Activated T-cell treated with anti-CD3 and anti-CD28 coated beads, Interleukin-2, amount 50 U/mL, for 4 hours (primary cell): ENCODE measurements at regions not wholly inside any gene's neighbourhood (a gene's known extent, or its start where the extent isn't known, plus 50 kb on each side); places are given as distances from the start of the nearest gene placed in this dataset.

Experiments
- ATAC-seq, 2 donors: fragments of 200-7000 bp; cut with Tn5 transposase; one replicate each; pipeline ENCODE4 v1.10.0; 2021
- DNase-seq: peaks from one replicate; pipeline ENCODE4 v3.0.0-alpha.2; 2020
- H3K27me3 Mint-ChIP-seq: one replicate; pipeline ENCODE4 v1.8.0; 2021; ENCODE audit warnings: low read depth, mixed read lengths
- H3K36me3 Mint-ChIP-seq: one replicate; pipeline ENCODE4 v1.8.0; 2022; ENCODE audit warnings: mixed read lengths; ENCODE audit not compliant: insufficient read depth
- H3K4me1 Mint-ChIP-seq: one replicate; pipeline ENCODE4 v1.8.0; 2021; ENCODE audit warnings: low read depth, mixed read lengths
- H3K4me3 Mint-ChIP-seq: one replicate; pipeline ENCODE4 v1.8.0; 2021; ENCODE audit warnings: mild to moderate bottlenecking, moderate library complexity, mixed read lengths
- H3K9me3 Mint-ChIP-seq: one replicate; pipeline ENCODE4 v1.8.0; 2021; ENCODE audit warnings: mixed read lengths

DNA sequence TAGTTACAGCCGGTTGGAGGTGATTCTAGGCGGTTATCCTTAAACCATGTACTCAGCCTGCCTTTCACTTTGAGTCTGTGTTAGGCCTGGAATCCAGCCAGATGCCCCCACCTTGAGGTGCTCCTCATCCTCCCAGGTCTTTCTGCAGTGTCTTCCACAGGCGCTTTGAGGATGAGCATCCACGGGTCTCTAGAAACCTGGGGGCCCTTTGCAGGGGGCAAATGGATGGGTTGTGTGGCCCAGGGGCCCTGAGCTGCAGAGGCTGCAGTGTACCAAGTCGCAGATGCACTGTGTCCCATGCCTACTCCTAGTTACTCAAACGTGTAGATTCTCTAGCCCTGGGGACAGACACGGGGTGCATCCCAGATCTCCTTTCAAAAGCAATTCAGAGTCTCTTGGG lies 242.1 kb upstream of the IRX1 start:
- ATAC-seq (no peak), DNase-seq (no peak)
- Mint-ChIP-seq H3K36me3 (no peaks in the 10 kb centered on the region), H3K27me3 (no peaks in the 10 kb centered on the region), H3K4me3 (no peak overlapping the region), H3K4me1 (no peaks in the 10 kb centered on the region), H3K9me3 (peaks cover 9% of the 10 kb centered on the region)

DNA sequence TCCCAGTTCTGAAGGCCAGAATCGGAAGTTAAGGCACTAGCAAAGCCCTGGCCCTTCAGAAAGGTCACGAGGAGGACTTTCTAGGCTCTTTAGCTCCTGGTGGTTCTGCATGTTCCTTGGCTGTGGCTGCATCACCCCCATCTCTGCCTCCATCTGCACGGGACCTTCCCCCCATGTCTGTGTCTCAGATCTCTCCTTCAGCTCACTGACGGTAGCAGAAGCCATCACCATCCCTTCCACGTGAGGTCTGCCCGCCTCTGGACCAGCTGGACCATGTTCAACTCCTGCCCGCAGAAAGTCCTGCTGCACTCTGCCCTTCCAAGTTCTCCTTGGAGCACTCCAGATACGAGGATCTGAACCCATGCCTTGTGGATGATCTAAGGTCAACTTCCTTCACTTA lies 242.9 kb upstream of the IRX1 start:
- H3K4me3 Mint-ChIP-seq = no peak overlapping the region
- DNase-seq (no peak), ATAC-seq (no peak)
- no peaks in the 10 kb centered on the region for H3K4me1 Mint-ChIP-seq
- H3K9me3 Mint-ChIP-seq = peaks cover 9% of the 10 kb centered on the region
- H3K27me3 Mint-ChIP-seq = no peaks in the 10 kb centered on the region
- no peaks in the 10 kb centered on the region for H3K36me3 Mint-ChIP-seq

DNA sequence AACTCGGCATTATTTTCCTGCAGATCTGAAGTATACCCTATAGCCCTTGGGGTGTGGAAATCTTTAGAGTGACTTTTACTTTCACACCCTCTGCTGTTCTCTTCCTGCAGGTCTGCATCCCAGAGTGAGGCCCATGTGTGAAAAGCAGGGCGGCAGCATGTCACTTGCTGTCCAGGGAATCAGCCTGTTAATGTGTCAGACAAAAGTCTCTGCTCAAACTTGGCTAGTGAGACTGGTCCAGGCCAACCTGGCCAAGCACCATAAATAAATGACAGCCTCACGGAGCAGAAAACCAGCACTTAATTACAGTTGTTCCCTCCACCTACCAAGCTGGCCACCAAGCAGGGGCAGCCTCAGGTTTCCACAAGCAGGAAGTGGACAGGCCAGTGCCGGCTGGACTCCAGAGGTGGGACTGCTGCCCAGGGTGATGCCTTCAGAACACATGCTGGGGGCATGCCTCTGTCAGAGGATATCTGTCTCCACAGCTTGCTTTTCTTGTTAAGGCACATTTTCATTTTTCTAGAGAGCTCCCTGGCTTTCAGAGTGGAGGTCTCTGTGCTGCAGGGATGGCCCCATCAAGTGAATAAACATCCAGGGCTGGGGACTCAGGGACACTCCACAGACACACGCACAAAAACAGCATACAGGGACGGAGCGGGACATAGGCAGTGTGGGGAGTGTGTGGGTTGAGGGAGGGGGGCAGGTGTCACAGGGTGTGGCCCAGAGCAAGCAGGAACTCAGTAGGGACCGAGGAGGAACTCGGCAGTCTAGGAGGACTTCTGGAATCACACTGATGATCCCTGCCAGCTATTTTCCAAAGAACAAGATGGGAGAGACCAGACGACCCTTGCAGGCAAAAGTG lies 243.8 kb upstream of the IRX1 start:
- no peak for DNase-seq
- H3K9me3 Mint-ChIP-seq = peaks cover 9% of the 10 kb centered on the region
- H3K4me3 Mint-ChIP-seq = no peak overlapping the region
- no peaks in the 10 kb centered on the region for H3K4me1 Mint-ChIP-seq
- no peaks in the 10 kb centered on the region for H3K36me3 Mint-ChIP-seq
- ATAC-seq = no peak
- no peaks in the 10 kb centered on the region for H3K27me3 Mint-ChIP-seq

DNA sequence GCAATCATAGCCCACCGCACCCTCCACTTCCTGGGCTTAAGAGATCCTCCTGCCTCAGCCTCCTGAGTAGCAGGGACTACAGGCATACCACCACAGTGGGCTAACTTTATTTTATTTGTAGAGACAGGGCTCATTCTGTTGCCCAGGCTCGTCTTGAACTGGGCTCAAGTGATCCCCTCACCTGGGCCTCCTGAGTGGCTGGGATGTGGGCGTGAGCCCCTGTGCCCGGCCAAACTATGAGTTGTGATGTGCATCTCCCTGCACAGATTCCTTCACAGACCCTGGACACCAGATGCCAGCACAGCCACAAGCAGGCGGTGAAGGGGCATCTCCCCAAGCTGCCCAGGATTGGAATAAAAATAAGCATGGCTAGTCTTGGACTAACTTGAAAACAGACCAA lies 244.9 kb upstream of the IRX1 start:
- H3K9me3 Mint-ChIP-seq = peaks cover 9% of the 10 kb centered on the region
- H3K36me3 Mint-ChIP-seq = no peaks in the 10 kb centered on the region
- DNase-seq = no peak
- no peak for ATAC-seq
- H3K4me1 Mint-ChIP-seq = no peaks in the 10 kb centered on the region
- no peak overlapping the region for H3K4me3 Mint-ChIP-seq
- H3K27me3 Mint-ChIP-seq = no peaks in the 10 kb centered on the region

DNA sequence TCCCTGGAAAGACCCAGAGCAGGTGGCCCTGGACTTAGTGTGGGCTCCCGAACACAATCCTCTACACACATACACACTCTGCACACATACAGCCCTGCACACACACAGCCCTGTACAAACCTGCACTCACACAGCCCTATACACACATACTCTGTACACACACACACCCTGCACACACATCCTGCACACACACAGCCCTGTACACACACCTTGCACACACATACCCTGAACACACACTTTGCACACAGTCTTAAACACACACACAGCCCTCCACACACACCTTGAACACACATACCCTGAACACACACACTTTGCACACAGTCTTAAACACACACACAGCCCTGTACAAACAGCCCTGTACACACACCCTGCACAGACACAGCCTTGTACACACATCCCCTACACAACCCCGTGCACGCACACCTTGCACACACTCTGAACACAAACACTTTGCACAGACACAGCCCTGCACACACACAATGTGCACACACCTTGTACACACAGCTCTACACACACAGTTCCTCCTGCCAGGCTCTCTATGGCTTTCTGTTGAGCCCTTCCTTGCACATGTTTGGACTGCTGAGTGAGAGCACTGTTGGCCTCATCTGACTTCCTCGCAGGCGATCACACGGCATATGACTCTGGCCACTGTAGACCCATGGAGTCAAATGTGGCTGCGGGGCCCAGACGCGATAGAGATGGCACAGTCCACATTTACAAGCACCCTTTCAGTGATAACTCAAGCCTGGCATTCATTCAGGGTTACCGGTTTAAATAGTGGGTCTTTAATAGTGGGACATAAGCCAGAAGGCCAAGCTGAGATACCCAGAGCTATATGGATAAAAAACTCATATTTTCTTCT lies 245.7 kb upstream of the IRX1 start:
- Mint-ChIP-seq H3K36me3 (no peaks in the 10 kb centered on the region), H3K27me3 (no peaks in the 10 kb centered on the region), H3K9me3 (peaks cover 9% of the 10 kb centered on the region), H3K4me3 (no peak overlapping the region), H3K4me1 (no peaks in the 10 kb centered on the region)
- ATAC-seq (no peak), DNase-seq (no peak)

DNA sequence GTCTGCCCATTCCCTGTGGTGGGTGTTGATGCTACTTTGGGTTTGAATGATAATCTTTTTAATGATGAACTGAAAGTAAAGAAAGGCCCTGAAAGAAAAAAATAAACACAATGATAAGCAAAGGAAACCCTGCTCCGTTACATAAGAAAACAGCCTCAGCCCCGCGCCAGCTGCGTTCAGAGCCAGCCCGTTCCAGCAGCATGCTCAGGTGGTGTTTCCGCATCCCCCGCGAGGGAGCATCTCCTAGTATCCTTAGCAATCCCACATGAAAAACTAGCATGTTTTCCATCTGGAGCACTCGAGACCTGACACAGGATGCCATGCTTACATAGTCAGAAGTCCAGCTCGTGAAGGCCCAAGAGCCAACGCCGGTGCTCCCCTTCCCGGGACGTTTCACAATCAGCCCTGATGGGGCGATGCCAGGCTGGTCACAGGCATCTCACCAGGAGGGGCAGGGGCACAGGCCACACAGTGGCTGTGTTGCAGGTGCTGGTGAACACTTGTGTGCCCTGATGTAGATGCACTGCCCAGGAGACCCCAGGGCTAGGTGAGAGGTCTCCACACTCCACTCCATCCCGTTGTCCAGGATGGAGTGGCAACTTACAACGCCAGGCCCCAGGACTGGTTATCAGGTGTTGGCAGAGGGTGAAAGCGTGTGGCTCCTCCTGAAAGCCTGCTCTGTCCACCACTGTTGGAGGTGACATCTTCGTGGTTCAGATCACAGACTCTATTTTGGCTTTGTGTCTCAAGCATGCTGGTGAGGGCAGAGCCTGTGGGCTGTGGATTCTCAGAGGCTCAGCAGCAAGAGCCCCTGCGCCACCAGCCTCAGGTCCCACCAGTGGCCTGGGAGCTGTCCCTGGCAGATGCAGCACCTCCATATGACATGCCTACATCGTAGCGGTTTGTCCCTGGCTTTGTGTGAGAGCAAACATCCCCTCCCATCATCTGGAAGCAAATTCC lies 246.8 kb upstream of the IRX1 start:
- ATAC-seq (no peak), DNase-seq (no peak)
- H3K36me3 Mint-ChIP-seq = no peaks in the 10 kb centered on the region
- no peaks in the 10 kb centered on the region for H3K27me3 Mint-ChIP-seq
- H3K4me1 Mint-ChIP-seq = no peaks in the 10 kb centered on the region
- no peak overlapping the region for H3K4me3 Mint-ChIP-seq
- H3K9me3 Mint-ChIP-seq = peaks cover 9% of the 10 kb centered on the region

DNA sequence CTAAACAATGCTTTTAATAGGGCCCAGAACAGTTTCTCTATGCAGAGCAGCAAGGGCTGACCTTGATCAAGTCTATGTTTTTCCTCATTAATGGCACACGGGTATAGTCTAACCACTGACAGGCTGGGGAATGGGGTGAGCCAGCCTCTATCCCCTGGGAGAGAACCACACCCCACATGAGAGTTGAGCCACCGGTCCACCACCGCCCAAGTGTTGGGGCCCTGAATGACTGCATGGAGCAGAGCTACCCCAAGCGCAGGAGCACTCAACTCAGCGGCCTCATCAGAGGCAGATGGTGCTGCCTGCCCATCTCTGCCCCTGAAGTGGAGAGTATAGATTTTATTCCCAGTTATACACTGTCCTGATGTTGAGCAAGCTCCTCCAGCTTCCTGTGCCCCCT lies 247.9 kb upstream of the IRX1 start:
- no peaks in the 10 kb centered on the region for H3K4me1 Mint-ChIP-seq
- ATAC-seq = no peak

DNA sequence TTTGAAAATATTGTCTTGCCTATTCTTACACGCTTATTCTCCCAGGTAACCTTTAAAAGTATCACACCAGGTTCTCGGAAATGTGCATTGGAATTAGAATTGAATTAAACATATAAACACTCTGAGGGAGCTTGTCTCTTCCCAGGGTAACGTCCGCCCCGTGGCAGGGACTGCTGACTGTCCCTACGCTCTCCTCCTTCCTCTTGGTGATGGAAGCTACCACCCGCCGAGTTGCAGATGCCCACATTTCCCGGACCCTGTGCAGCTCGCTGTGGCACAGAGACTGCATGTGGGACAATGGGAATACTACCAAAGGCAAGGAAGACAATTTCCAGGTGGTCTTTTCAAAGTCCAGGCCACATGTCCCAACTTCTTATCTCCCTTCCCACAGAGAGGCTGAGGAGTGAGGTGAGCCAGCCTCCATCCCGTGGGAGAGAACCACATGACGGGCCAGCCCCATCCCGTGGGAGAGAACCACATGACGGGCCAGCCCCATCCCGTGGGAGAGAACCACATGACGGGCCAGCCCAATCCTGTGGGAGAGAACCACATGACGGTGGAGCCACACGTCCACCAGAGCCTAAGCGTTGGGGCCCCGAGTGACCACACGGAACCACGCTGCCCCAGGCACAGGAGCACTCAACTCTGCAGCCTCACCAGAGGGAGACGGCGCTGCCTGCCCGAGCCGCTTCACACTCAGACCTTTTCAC lies 249.4 kb upstream of the IRX1 start:
- DNase-seq (no peak), ATAC-seq (no peak)
- Mint-ChIP-seq H3K36me3 (no peaks in the 10 kb centered on the region), H3K4me3 (no peak overlapping the region), H3K27me3 (no peaks in the 10 kb centered on the region), H3K4me1 (no peaks in the 10 kb centered on the region), H3K9me3 (peaks cover 4% of the 10 kb centered on the region)

More for the DNA sequence above, 247.9 kb upstream of the IRX1 start:
- Mint-ChIP-seq H3K27me3 (no peaks in the 10 kb centered on the region), H3K36me3 (no peaks in the 10 kb centered on the region), H3K9me3 (peaks cover 5% of the 10 kb centered on the region), H3K4me3 (no peak overlapping the region)
- no peak for DNase-seq

DNA sequence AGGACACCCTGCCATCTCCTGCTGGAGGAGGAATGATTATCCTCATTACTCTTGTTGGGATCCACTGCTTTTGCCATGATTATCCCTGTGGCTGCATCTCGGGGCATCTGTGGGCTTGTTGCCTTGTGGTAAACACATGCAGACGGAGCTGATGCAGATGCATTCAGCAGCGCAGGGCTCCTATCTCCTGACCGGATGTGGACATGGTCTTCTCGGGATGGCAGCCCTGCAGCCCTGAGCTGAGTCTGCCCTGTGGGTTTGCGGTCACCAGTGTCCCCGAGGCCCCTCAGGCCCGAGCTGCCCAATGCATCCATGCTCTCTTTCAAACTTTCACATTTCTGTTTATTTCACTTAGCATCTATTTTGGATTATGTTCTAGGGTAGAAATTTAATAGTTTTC lies 250.4 kb upstream of the IRX1 start:
- ATAC-seq (no peak), DNase-seq (no peak)
- H3K27me3 Mint-ChIP-seq = no peaks in the 10 kb centered on the region
- no peaks in the 10 kb centered on the region for H3K36me3 Mint-ChIP-seq
- no peaks in the 10 kb centered on the region for H3K4me1 Mint-ChIP-seq
- peaks cover 4% of the 10 kb centered on the region for H3K9me3 Mint-ChIP-seq
- H3K4me3 Mint-ChIP-seq = no peak overlapping the region

DNA sequence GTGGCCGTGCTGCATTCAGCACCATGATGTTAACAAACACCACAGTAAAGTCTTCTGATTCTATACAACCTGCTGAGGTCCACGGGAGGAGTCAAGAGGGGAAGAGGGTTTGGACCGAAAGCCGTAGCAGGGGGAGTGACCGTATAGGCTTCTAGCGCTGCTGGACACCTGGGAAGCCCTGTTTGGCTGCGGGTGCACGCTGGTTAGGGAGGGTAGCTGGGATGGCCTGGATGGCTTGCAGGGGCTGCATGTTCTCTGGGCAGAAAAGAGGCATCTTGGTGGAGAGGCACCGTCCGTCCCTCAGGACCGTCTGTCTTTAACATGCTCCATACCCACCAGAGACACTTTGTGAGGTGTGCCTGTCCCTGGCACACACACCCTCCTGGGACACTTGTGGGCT lies 251.0 kb upstream of the IRX1 start:
- Mint-ChIP-seq H3K4me3 (no peak overlapping the region), H3K4me1 (no peaks in the 10 kb centered on the region), H3K27me3 (no peaks in the 10 kb centered on the region), H3K36me3 (no peaks in the 10 kb centered on the region), H3K9me3 (no peaks in the 10 kb centered on the region)
- DNase-seq (no peak), ATAC-seq (no peak)

DNA sequence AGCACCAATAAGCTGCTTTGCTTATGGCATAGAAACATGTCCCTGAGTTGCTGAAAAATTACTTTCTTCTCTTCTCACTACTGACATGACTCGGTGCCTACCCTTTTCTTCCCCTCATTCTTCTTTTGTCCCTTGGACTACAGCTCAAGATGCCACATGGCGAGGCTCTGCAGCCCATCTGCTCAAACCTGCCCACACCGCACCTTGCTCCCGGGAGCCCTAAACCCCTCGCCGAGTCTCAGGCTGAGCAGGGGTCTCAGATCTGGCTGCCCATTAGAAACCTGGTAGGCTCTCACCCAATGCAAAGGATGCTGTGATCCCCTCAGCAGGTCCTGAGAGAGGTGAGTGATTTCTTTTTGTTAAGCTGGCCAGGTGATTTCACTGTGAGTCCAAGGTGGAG lies 251.7 kb upstream of the IRX1 start:
- Mint-ChIP-seq H3K9me3 (peaks cover 3% of the 10 kb centered on the region), H3K4me1 (no peaks in the 10 kb centered on the region), H3K4me3 (no peak overlapping the region), H3K27me3 (no peaks in the 10 kb centered on the region), H3K36me3 (no peaks in the 10 kb centered on the region)
- ATAC-seq (no peak), DNase-seq (no peak)

DNA sequence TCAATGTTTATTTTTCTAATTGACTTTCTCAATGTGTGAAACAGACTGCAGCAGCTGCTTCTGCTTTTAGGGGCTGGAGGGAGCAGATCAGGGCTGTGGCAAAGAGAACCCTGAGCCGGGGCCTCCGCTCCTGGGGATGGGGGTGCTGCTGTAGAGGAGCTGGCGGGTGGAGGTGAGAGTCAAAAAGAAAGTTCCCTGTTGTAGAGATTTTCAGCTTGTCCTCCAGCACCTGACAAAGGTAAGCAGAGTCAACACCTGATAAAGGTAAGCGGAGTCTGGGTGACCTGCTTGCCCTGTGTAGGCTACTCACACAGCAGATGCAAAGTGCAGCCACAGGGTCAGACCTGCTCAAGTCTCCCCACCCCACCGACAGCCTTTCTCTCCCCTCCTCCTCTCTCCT lies 252.4 kb upstream of the IRX1 start:
- no peak overlapping the region for H3K4me3 Mint-ChIP-seq
- no peaks in the 10 kb centered on the region for H3K36me3 Mint-ChIP-seq
- H3K27me3 Mint-ChIP-seq = no peaks in the 10 kb centered on the region

DNA sequence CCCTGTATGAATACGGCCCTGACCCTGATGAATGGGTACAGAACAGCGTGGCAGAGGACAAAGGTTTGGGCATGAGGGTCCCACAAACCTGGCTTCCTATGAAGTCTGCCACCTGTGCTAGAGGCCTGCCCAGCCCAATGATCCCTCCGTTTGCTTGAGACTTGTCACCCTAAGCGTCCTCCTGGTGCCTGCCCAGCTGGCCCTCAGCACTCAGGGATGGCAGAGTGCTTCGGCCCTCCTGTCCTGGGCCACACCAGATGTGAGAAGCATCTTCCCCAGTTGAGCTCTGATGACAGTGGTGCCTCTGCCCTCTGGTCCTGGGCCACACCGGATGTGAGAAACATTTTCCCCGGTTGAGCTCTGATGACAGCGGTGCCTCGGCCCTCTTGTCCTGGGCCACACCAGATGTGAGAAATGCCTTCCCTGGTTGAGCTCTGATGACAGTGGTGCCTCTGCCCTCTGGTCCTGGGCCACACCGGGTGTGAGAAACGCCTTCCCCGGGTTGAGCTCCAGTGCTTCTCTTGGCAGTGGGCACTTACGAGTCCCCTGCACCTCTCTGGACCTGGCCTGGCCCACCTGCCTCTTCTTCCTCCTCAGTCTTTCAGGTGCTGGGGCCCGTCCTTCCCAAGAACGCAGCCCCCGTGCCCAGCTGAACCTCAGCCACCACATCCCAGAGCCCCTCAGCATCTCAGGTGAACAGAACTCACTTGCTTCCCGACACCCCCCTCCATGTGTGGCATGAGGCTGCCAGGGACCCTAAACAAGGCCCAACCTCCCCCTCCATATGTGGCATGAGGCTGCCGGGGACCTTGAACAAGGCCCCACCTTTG lies 253.1 kb upstream of the IRX1 start:
- no peaks in the 10 kb centered on the region for H3K27me3 Mint-ChIP-seq
- no peaks in the 10 kb centered on the region for H3K36me3 Mint-ChIP-seq
- peaks cover 4% of the 10 kb centered on the region for H3K9me3 Mint-ChIP-seq
- DNase-seq (no peak), ATAC-seq (no peak)
- H3K4me3 Mint-ChIP-seq = no peak overlapping the region
- H3K4me1 Mint-ChIP-seq = no peaks in the 10 kb centered on the region

More for the DNA sequence above, 252.4 kb upstream of the IRX1 start:
- Mint-ChIP-seq H3K4me1 (no peaks in the 10 kb centered on the region), H3K9me3 (peaks cover 4% of the 10 kb centered on the region)
- ATAC-seq = no peak
- DNase-seq = no peak
